ENCODE measurements at regions not wholly inside any gene's neighbourhood (a gene's known extent, or its start where the extent isn't known, plus 50 kb on each side); places are given as distances from the start of the nearest gene placed in this dataset.

GRCh38 chr12:124481257-124481750, 86.1 kb downstream of the NCOR2 start:
- Mint-ChIP-seq H3K4me3 (peak overlapping the region in 1 of 2 donors; percentile 70), H3K27me3 (no peaks in the 10 kb centered on the region), H3K27ac (peak overlapping the region; percentile 75 to 84), H3K9me3 (no peaks in the 10 kb centered on the region), H3K4me1 (ENCODE audit: low read depth in 2 of 2) (peaks cover 22 to 27% of the 10 kb centered on the region in 2 donors), H3K36me3 (ENCODE audit: insufficient read depth) (peaks cover 11% of the 10 kb centered on the region)
- ATAC-seq (replicated peaks) (no peak), DNase-seq (no peak)

GRCh38 chr12:124480469-124481256, 86.7 kb downstream of the NCOR2 start:
- H3K27ac Mint-ChIP-seq = peak overlapping the region; percentile 75
- H3K9me3 Mint-ChIP-seq = no peaks in the 10 kb centered on the region
- no peaks in the 10 kb centered on the region for H3K27me3 Mint-ChIP-seq
- H3K4me3 Mint-ChIP-seq = peak overlapping the region; percentile 67 to 70
- H3K36me3 Mint-ChIP-seq (ENCODE audit: insufficient read depth) = peaks cover 11% of the 10 kb centered on the region
- peaks cover 20 to 24% of the 10 kb centered on the region in 2 donors for H3K4me1 Mint-ChIP-seq (ENCODE audit: low read depth in 2 of 2)
- ATAC-seq (replicated peaks) (peak; percentile 89), DNase-seq (peak in 2 of 3 experiments; percentile 21 to 29)

DNA sequence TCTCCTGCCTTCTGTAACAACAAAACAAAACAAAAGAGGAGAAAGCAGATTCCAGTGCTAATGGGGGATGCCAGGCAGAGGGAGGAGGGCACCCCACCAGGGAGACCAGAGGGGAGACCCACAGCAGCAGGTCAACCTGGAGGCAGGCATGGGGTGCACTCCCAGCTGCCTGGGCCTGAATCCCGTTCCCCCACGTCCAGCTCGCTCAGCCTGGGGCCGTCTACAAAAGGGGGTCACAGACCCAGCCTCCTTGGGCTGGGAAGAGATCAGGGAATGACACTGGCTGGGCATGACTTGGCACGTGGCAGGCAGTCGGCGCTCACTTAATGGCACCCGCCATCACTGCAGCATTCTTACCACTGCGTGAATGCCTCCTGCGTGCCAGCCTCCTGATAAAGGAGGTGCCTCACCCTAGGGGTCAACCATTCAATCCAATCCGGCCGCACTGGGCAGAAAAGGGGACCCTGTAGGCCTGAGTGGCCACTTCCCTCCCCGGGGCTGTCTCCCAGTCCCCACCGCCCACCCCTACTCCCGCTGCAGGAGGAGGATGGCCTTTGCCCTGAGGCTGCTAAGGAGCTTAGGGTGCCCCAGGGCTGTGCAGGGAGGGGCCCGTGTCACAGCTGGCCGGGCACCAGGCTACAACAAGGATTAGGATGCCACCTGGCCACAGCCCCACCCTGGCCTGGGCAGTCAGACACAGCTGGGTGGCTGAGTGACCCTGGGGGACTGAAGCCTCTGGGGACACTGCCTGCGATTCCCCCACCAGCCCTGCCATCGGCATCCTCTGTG, 87.5 kb downstream of the NCOR2 start:
- Mint-ChIP-seq H3K36me3 (ENCODE audit: insufficient read depth) (peaks cover 12% of the 10 kb centered on the region), H3K4me3 (peak overlapping the region; percentile 67 to 70), H3K9me3 (no peaks in the 10 kb centered on the region), H3K27ac (peak overlapping the region; percentile 75), H3K27me3 (no peaks in the 10 kb centered on the region), H3K4me1 (ENCODE audit: low read depth in 2 of 2) (peaks cover 20 to 24% of the 10 kb centered on the region in 2 donors)
- ATAC-seq (replicated peaks) (no peak), DNase-seq (no peak)

GRCh38 chr12:124478985-124479645, 88.3 kb downstream of the NCOR2 start:
- Mint-ChIP-seq H3K9me3 (no peaks in the 10 kb centered on the region), H3K27ac (peak overlapping the region in 1 of 2 donors; percentile 52), H3K27me3 (no peaks in the 10 kb centered on the region), H3K36me3 (ENCODE audit: insufficient read depth) (peaks cover 10% of the 10 kb centered on the region), H3K4me3 (no peak overlapping the region), H3K4me1 (ENCODE audit: low read depth in 2 of 2) (peaks cover 20% of the 10 kb centered on the region in 2 donors)
- ATAC-seq (replicated peaks) = no peak
- DNase-seq = no peak

GRCh38 chr12:124478416-124478815, 89.0 kb downstream of the NCOR2 start:
- ATAC-seq (replicated peaks) (no peak), DNase-seq (no peak)
- Mint-ChIP-seq H3K4me3 (no peak overlapping the region), H3K9me3 (no peaks in the 10 kb centered on the region), H3K4me1 (ENCODE audit: low read depth in 2 of 2) (peaks cover 20% of the 10 kb centered on the region in 2 donors), H3K27ac (no peak overlapping the region), H3K36me3 (ENCODE audit: insufficient read depth) (peaks cover 10% of the 10 kb centered on the region), H3K27me3 (no peaks in the 10 kb centered on the region)

- Mint-ChIP-seq H3K36me3 (ENCODE audit: insufficient read depth) (peaks cover 8% of the 10 kb centered on the region), H3K27ac (no peak overlapping the region), H3K4me1 (ENCODE audit: low read depth in 2 of 2) (peaks cover 18 to 20% of the 10 kb centered on the region in 2 donors), H3K9me3 (no peaks in the 10 kb centered on the region), H3K27me3 (no peaks in the 10 kb centered on the region), H3K4me3 (no peak overlapping the region)
- ATAC-seq (replicated peaks) = no peak
- no peak for DNase-seq
These were observed 90.1 kb downstream of the NCOR2 start for GRCh38 chr12:124477107-124477915.

DNA sequence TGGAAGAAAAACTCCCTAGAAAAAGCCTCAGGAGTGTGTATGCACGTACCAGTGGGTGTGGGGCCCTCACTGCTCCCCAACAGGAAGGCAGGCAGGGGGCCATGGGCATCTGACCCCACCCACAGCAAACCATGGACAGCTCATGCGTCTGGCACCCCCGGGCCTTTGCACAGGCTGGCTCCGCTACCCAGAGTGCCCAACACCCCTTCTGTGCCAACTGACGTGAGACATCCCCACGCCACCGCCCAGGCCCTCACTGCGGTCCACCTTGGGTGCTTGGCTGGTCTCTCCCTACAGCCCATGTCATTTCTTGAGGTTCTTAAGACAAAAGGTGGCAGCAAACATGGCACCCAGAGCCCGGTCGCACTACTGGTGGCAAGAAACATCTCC, 91.4 kb downstream of the NCOR2 start:
- no peak overlapping the region for H3K4me3 Mint-ChIP-seq
- no peak for DNase-seq
- H3K9me3 Mint-ChIP-seq = no peaks in the 10 kb centered on the region
- peaks cover 7% of the 10 kb centered on the region for H3K36me3 Mint-ChIP-seq (ENCODE audit: insufficient read depth)
- H3K27me3 Mint-ChIP-seq = no peaks in the 10 kb centered on the region
- no peak overlapping the region for H3K27ac Mint-ChIP-seq
- H3K4me1 Mint-ChIP-seq (ENCODE audit: low read depth in 2 of 2) = peaks cover 11 to 20% of the 10 kb centered on the region in 2 donors
- ATAC-seq (replicated peaks) = no peak

DNA sequence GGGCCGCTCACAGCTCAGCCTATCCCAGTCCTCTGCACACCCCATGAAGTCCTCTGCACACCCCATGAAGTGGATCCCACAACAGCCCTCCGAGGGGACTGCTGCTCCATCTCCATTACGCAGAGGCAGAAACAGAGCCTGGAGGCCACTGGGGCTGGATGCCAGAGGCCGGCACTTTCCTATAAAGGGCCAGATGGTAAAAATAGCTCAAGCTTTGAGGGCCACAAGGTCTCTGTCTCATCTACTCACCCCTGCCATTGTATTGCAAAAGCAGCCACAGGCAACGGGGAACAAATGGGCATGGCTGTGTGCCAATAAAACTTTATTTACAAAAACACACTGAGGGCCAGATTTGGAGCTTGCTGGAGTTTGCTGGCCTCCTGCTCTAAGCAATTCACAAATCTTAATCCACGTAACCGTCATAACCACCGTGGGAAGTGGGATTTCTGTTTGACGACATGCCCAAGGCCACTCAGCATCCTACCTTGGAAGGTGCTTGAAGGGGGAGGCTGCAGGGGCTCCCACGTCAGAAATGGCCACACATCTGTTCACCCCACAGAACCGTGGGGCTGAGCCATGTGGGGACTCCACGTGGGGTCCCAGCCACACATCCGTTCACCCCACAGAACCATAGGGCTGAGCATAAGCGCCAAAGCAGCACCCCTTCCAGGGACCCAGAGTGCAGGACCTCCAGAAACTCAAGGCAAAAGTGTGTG, 92.0 kb downstream of the NCOR2 start:
- H3K4me3 Mint-ChIP-seq = no peak overlapping the region
- peaks cover 9% of the 10 kb centered on the region for H3K36me3 Mint-ChIP-seq (ENCODE audit: insufficient read depth)
- ATAC-seq (replicated peaks) (no peak), DNase-seq (no peak)
- H3K9me3 Mint-ChIP-seq = no peaks in the 10 kb centered on the region
- H3K4me1 Mint-ChIP-seq (ENCODE audit: low read depth in 2 of 2) = peaks cover 7 to 16% of the 10 kb centered on the region in 2 donors
- no peak overlapping the region for H3K27ac Mint-ChIP-seq
- no peaks in the 10 kb centered on the region for H3K27me3 Mint-ChIP-seq

DNA sequence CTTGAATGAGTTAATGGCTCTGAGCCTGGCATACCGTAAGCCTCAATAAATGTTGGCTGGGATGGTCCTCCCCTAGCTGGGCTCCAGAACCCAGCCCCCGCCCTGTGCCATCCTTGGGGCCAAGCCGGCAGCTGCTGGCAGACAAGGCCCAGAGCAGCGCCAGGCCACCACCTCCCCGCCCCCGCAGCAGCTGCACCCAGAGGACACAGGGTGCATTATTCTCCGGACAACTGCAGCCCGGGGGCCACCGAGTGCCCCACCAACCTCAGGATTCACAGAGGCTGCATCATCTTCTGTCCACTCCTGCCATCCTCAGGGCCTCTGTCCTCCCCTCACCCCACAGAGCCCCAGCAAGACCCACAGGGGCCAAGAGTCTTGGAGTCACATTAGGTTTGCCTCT, 92.7 kb downstream of the NCOR2 start:
- Mint-ChIP-seq H3K27ac (peak overlapping the region in 1 of 2 donors; percentile 19), H3K4me1 (ENCODE audit: low read depth in 2 of 2) (peaks cover 4 to 13% of the 10 kb centered on the region in 2 donors), H3K27me3 (no peaks in the 10 kb centered on the region), H3K4me3 (no peak overlapping the region), H3K9me3 (no peaks in the 10 kb centered on the region), H3K36me3 (ENCODE audit: insufficient read depth) (peaks cover 10% of the 10 kb centered on the region)
- ATAC-seq (replicated peaks) (no peak), DNase-seq (no peak)

DNA sequence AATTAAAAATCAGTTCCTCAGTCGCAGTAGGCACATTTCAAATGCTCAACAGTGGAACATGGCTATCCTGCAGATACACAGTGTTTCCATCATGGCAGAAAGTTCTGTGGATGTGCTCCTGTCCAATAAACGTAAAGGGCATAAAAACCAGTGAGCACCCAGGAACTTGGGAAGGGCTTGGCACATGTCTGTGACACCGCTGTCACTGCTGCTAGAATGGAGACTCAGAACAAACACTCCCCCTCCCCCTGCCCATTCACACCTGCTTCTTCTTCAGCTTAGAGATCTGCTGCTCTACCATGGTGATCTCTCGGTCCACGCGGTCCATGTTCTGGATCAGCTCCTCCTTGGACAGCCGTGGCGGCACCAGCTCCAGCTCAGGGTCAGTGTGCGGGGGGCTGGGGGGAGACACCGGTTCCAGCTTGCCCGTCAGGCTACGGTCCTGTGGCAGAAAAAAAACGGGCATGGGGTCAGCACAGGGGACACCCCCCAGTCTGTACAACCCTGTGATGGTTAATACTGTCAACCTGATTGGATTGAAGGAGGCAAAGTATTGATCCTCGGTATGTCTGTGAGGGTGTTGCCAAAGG, 94.6 kb downstream of the NCOR2 start:
- H3K36me3 Mint-ChIP-seq (ENCODE audit: insufficient read depth) = peaks cover 14% of the 10 kb centered on the region
- no peak for DNase-seq

DNA sequence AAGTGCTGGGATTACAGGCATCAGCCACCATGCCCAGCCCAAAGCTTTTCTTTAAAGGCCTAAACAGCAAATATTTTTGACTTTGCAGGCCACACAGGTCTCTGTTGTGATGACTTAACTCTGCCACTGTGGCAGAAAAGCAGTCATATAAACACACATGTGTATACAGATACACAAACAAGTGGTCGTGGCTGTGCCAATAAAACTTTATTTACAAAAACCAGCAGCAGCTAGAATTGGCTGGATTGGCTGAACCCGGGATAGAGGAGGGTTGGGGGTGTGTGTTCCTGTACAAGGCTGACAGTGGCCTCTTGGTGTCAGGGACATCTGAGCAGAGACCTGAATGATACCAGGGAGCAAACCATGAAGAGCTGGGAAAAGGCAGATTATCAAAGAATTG, 95.6 kb downstream of the NCOR2 start:
- peaks cover 0 to 1% of the 10 kb centered on the region in 2 donors for H3K9me3 Mint-ChIP-seq
- ATAC-seq (replicated peaks) = no peak
- no peak overlapping the region for H3K27ac Mint-ChIP-seq
- no peak overlapping the region for H3K4me3 Mint-ChIP-seq
- H3K4me1 Mint-ChIP-seq (ENCODE audit: low read depth in 2 of 2) = peaks cover 7 to 12% of the 10 kb centered on the region in 2 donors
- peaks cover 20% of the 10 kb centered on the region for H3K36me3 Mint-ChIP-seq (ENCODE audit: insufficient read depth)
- no peak for DNase-seq
- no peaks in the 10 kb centered on the region for H3K27me3 Mint-ChIP-seq

More for the DNA sequence above, 94.6 kb downstream of the NCOR2 start:
- H3K27me3 Mint-ChIP-seq = no peaks in the 10 kb centered on the region
- no peaks in the 10 kb centered on the region for H3K9me3 Mint-ChIP-seq
- H3K4me3 Mint-ChIP-seq = no peak overlapping the region
- H3K4me1 Mint-ChIP-seq (ENCODE audit: low read depth in 2 of 2) = peaks cover 2 to 7% of the 10 kb centered on the region in 2 donors
- peak overlapping the region in 1 of 2 donors; percentile 24 for H3K27ac Mint-ChIP-seq
- no peak for ATAC-seq (replicated peaks)

DNA sequence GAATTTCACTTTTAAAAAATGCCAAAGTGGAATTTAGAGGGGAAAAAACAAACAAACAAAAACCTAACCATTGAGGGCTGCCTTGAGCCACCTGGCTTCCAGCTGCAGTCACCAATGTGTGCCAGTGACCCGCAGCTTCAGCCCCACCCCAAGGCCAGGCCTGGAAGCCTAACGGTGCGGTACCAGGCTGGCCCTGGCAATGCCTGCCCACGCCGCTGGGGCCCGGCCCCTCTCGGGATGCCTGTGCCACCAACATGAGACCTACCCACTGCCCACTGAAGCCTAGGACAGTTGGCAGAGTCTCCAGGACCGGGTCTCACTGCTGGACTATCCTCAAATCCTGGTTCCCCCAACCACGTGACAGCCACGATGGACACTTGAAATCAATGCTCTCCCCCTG, 96.6 kb downstream of the NCOR2 start:
- peak overlapping the region in 1 of 2 donors; percentile 39 for H3K27ac Mint-ChIP-seq
- no peak overlapping the region for H3K4me3 Mint-ChIP-seq
- H3K27me3 Mint-ChIP-seq = no peaks in the 10 kb centered on the region
- peaks cover 16 to 18% of the 10 kb centered on the region in 2 donors for H3K4me1 Mint-ChIP-seq (ENCODE audit: low read depth in 2 of 2)
- no peak for ATAC-seq (replicated peaks)
- DNase-seq = no peak
- peaks cover 30% of the 10 kb centered on the region for H3K36me3 Mint-ChIP-seq (ENCODE audit: insufficient read depth)
- H3K9me3 Mint-ChIP-seq = peaks cover 0 to 1% of the 10 kb centered on the region in 2 donors
